ENCODE measurements at regions not wholly inside any gene's neighbourhood (a gene's known extent, or its start where the extent isn't known, plus 50 kb on each side); places are given as distances from the start of the nearest gene placed in this dataset.
A peak's percentile ranks its signal among the peaks of the same experiment; 100 is the strongest.

GRCh38 chr18:22550366-22550765 is 132.7 kb upstream of the CTAGE1 start:
- no peak overlapping the region for H3K27ac ChIP-seq
- H3K27me3 ChIP-seq (replicated peaks), result no peaks in the 10 kb centered on the region
- in situ Hi-C loops (cut with HindIII; ENCODE audit: low pct_ligation_motif_present, low sequenced_read_pairs), result loop anchor here (25.0 kb wide), 1 partner anchor 363 kb away; no protein-coding TSS in a partner anchor
- TF ChIP-seq CTCF (IDR thresholded peaks at IDR 0.05; ENCODE audit: low read depth, low read length, missing control alignments), result no peak
- H3K36me3 ChIP-seq (replicated peaks), result no peaks in the 10 kb centered on the region
- no peak overlapping the region for H3K4me3 ChIP-seq (ENCODE audit: low read depth, low read length)
- DNase-seq, result no peak

GRCh38 chr18:22550861-22551260 is 133.1 kb upstream of the CTAGE1 start:
- in situ Hi-C loops (cut with HindIII; ENCODE audit: low pct_ligation_motif_present, low sequenced_read_pairs), result loop anchor here (25.0 kb wide), 1 partner anchor 364 kb away; no protein-coding TSS in a partner anchor
- Histone ChIP-seq H3K36me3 (replicated peaks) (no peaks in the 10 kb centered on the region), H3K27ac (peak overlapping the region; percentile 78), H3K27me3 (replicated peaks) (no peaks in the 10 kb centered on the region), H3K4me3 (ENCODE audit: low read depth, low read length) (no peak overlapping the region)
- no peak for DNase-seq
- TF ChIP-seq CTCF (IDR thresholded peaks at IDR 0.05; ENCODE audit: low read depth, low read length, missing control alignments), result no peak

GRCh38 chr18:22551536-22552151 is 133.9 kb upstream of the CTAGE1 start:
- peak; percentile 78 for DNase-seq
- Histone ChIP-seq H3K36me3 (replicated peaks) (no peaks in the 10 kb centered on the region), H3K27me3 (replicated peaks) (no peaks in the 10 kb centered on the region), H3K27ac (peak overlapping the region; percentile 78), H3K4me3 (ENCODE audit: low read depth, low read length) (no peak overlapping the region)
- in situ Hi-C loops (cut with HindIII; ENCODE audit: low pct_ligation_motif_present, low sequenced_read_pairs), result loop anchor here (25.0 kb wide), 1 partner anchor 364 kb away; no protein-coding TSS in a partner anchor
- TF ChIP-seq CTCF (IDR thresholded peaks at IDR 0.05; ENCODE audit: low read depth, low read length, missing control alignments), result no peak

- H3K27ac ChIP-seq, result peak overlapping the region; percentile 78
- H3K36me3 ChIP-seq (replicated peaks), result no peaks in the 10 kb centered on the region
- DNase-seq, result peak; percentile 53
- in situ Hi-C loops (cut with HindIII; ENCODE audit: low pct_ligation_motif_present, low sequenced_read_pairs), result loop anchor here (25.0 kb wide), 1 partner anchor 365 kb away; no protein-coding TSS in a partner anchor
- TF ChIP-seq CTCF (IDR thresholded peaks at IDR 0.05; ENCODE audit: low read depth, low read length, missing control alignments), result no peak
- no peak overlapping the region for H3K4me3 ChIP-seq (ENCODE audit: low read depth, low read length)
- H3K27me3 ChIP-seq (replicated peaks), result no peaks in the 10 kb centered on the region
These were observed 134.5 kb upstream of the CTAGE1 start for GRCh38 chr18:22552254-22552653.

- no peak for DNase-seq
- no peaks in the 10 kb centered on the region for H3K36me3 ChIP-seq (replicated peaks)
- no peak overlapping the region for H3K4me3 ChIP-seq (ENCODE audit: low read depth, low read length)
- in situ Hi-C loops (cut with HindIII; ENCODE audit: low pct_ligation_motif_present, low sequenced_read_pairs), result loop anchor here (25.0 kb wide), 1 partner anchor 366 kb away; no protein-coding TSS in a partner anchor
- peak overlapping the region; percentile 78 for H3K27ac ChIP-seq
- no peak for TF ChIP-seq CTCF (IDR thresholded peaks at IDR 0.05; ENCODE audit: low read depth, low read length, missing control alignments)
- no peaks in the 10 kb centered on the region for H3K27me3 ChIP-seq (replicated peaks)
These were observed 135.3 kb upstream of the CTAGE1 start for GRCh38 chr18:22552899-22553460.
